K562 (cell line): ENCODE measurements at regions not wholly inside any gene's neighbourhood (a gene's known extent, or its start where the extent isn't known, plus 50 kb on each side); places are given as distances from the start of the nearest gene placed in this dataset.
A peak's percentile ranks its signal among the peaks of the same experiment; 100 is the strongest.

Experiments used
- ATAC-seq: fragments of 200-7000 bp; cut with Tn5 transposase; 3 replicates; pipeline ENCODE4 v1.9.1; 2020; ENCODE audit warnings: moderate library complexity
- BruUV-seq: library from RNA; stranded (reverse); fragments of 400-500 nt; replicated peaks from 2 replicates; lab custom pipeline; 2021; lab: Mats Ljungman, UMichigan
- CTCF ChIA-PET: fragments of 300-600 bp; formaldehyde crosslinking; extraction: SDS; loops from one replicate; lab custom pipeline; 2021; ENCODE audit warnings: low intra/inter-chr PET ratio; lab: Yijun Ruan, JAX
- POLR2A ChIA-PET: fragments of 300-600, 350-650 bp; sonication (Branson Sonifier 250); formaldehyde crosslinking; extraction: SDS; loops from one replicate; lab custom pipeline; 2021; ENCODE audit warnings: antibody characterized with exemption, inconsistent platforms; lab: Yijun Ruan, JAX
- DNase-seq, 4 experiments: peaks; one replicate each; pipeline versions ENCODE4 v3.0.0 to v3.0.0-alpha.2; 2011 to 2018; ENCODE audit warnings: low spot score in 3 of 4, mixed read lengths in 3 of 4; ENCODE audit errors: extremely low read depth in 1 of 4
- FAIRE-seq: peaks from 2 replicates; lab custom pipeline; 2011; peaks lifted over from hg19 to GRCh38; lab: Jason Lieb, UNC
- H2AFZ ChIP-seq: 2 replicates; pipeline ENCODE4 v1.6.0; 2011; ENCODE audit warnings: low read depth, low read length, control low read depth, inconsistent platforms
- H3K27ac ChIP-seq: fragments of 200-600 bp; 3 replicates; pipeline ENCODE4 v1.8.0; 2011; ENCODE audit warnings: low read depth, mild to moderate bottlenecking, control low read depth, inconsistent platforms, low read length, moderate library complexity, mixed read lengths; ENCODE audit errors: extremely low read depth
- H3K27me3 ChIP-seq, 2 experiments: fragments of 300-600 bp in 1 of 2; 2 replicates in 1 of 2; 3 replicates in 1 of 2; pipeline versions ENCODE4 v1.6.0 to v1.8.0; 2011; ENCODE audit warnings: inconsistent platforms in 2 of 2, low read length in 2 of 2, mild to moderate bottlenecking in 1 of 2, mixed read lengths in 1 of 2, moderate library complexity in 1 of 2; ENCODE audit not compliant: control insufficient read depth in 2 of 2, insufficient read depth in 2 of 2
- H3K36me3 ChIP-seq: fragments of 300-600 bp; 3 replicates; pipeline ENCODE4 v1.8.0; 2011; ENCODE audit warnings: mild to moderate bottlenecking, low read length, inconsistent platforms; ENCODE audit not compliant: control insufficient read depth, insufficient read depth
- H3K4me1 ChIP-seq, 2 experiments: fragments of 200-600 bp in 1 of 2; replicated peaks in 1 of 2; 2 replicates in 1 of 2; 3 replicates in 1 of 2; pipeline versions ENCODE4 v1.5.1 to v1.8.0; 2011; ENCODE audit warnings: inconsistent platforms in 2 of 2, low read length in 2 of 2, mild to moderate bottlenecking in 1 of 2, mixed read lengths in 1 of 2, moderate library complexity in 1 of 2; ENCODE audit not compliant: control insufficient read depth in 2 of 2, insufficient read depth in 2 of 2
- H3K4me2 ChIP-seq: 2 replicates; pipeline ENCODE4 v1.6.1; 2011; ENCODE audit warnings: low read length, control low read depth, inconsistent platforms, mixed read lengths; ENCODE audit not compliant: insufficient read depth
- H3K4me3 ChIP-seq: fragments of 200-600 bp; sonication (generic), shearing (Covaris generic); 2 replicates; pipeline ENCODE4 v1.5.1; 2016; ENCODE audit warnings: control low read depth, inconsistent platforms
- H3K79me2 ChIP-seq: fragments of 200-600 bp; 3 replicates; pipeline ENCODE4 v1.8.0; 2011; ENCODE audit warnings: low read length, inconsistent platforms; ENCODE audit not compliant: control insufficient read depth, insufficient read depth
- H3K9ac ChIP-seq, 2 experiments: 2 replicates each; pipeline versions ENCODE4 v1.6.0 to v1.6.1; 2011; ENCODE audit warnings: low read depth in 2 of 2, low read length in 2 of 2, control low read depth in 1 of 2, inconsistent platforms in 1 of 2, mild to moderate bottlenecking in 1 of 2, mixed read lengths in 1 of 2; ENCODE audit not compliant: insufficient read depth in 1 of 2
- H3K9me1 ChIP-seq: one replicate; pipeline ENCODE4 v1.6.0; 2011; ENCODE audit warnings: inconsistent platforms, mild to moderate bottlenecking, low read length, moderate library complexity; ENCODE audit not compliant: control insufficient read depth, insufficient read depth
- H3K9me3 ChIP-seq: replicated peaks from 2 replicates; pipeline ENCODE4 v1.5.1; 2011; ENCODE audit warnings: low read depth, low read length, inconsistent platforms; ENCODE audit not compliant: control insufficient read depth, insufficient read depth
- H4K20me1 ChIP-seq: replicated peaks from 2 replicates; pipeline ENCODE4 v1.6.1; 2011; ENCODE audit warnings: low read length, inconsistent platforms, mixed read lengths; ENCODE audit not compliant: control insufficient read depth, insufficient read depth
- FOXA3 ChIP-seq, 2 experiments: fragments of 450-650 bp in 1 of 2; sonication (generic) in 1 of 2; formaldehyde crosslinking; IDR thresholded peaks in 1 of 2; conservative IDR thresholded peaks in 1 of 2; 2 replicates each; pipeline versions ENCODE4 v1.4.0 to v1.8.0; 2020 to 2022; ENCODE audit warnings: mild to moderate bottlenecking in 2 of 2, missing genetic modification reagents in 1 of 2
- TOE1 ChIP-seq, 2 experiments: fragments of 450-650 bp in 1 of 2; sonication (generic) in 1 of 2; formaldehyde crosslinking in 1 of 2; IDR thresholded peaks; 2 replicates each; pipeline versions ENCODE4 v1.7.1 to v1.8.0; 2016 to 2022; ENCODE audit warnings: borderline replicate concordance in 2 of 2, mild to moderate bottlenecking in 2 of 2, antibody characterized with exemption in 1 of 2, inconsistent platforms in 1 of 2, low read depth in 1 of 2, missing genetic modification reagents in 1 of 2, moderate library complexity in 1 of 2
- ZBTB1 ChIP-seq: sonication (generic); formaldehyde crosslinking; IDR thresholded peaks from 2 replicates; pipeline ENCODE4 v1.8.1; 2023; ENCODE audit warnings: missing genetic modification reagents, low read depth, mild to moderate bottlenecking, borderline replicate concordance
- WGBS: fragments of 100-300 bp; shearing (Covaris generic); methylation state at CpG from one replicate; pipeline ENCODE4 v1.1.6; 2016; ENCODE audit warnings: low coverage, mixed read lengths; ENCODE audit not compliant: insufficient coverage; ENCODE audit errors: missing lambda C conversion rate; 5-methylcytosine and 5-hydroxymethylcytosine counted together
- in situ Hi-C: fragments of 300-500 bp; cut with MboI; formaldehyde crosslinking; loops from 4 replicates; pipeline ENCODE4 v1.15.0; 2018; ENCODE audit warnings: inconsistent platforms, mixed read lengths
- intact Hi-C: fragments of 100-400 bp; cut with micrococcal nuclease; formaldehyde crosslinking; loops from 2 replicates; pipeline ENCODE4 v1.14.2; 2022
- TF ChIP-seq, protein P1 (sequence below), 2 experiments: fragments of 450-650 bp; IDR thresholded peaks; 2 replicates each; pipeline ENCODE4 v1.6.1; 2016; ENCODE audit warnings: mild to moderate bottlenecking in 2 of 2, borderline replicate concordance in 1 of 2, low read depth in 1 of 2, moderate library complexity in 1 of 2
- TF ChIP-seq, protein P2 (sequence below): fragments of 250-450 bp; sonication (Bioruptor Pico); IDR thresholded peaks from 2 replicates; pipeline ENCODE4 v1.4.0; 2020; ENCODE audit warnings: mild to moderate bottlenecking, moderate library complexity

DNA sequence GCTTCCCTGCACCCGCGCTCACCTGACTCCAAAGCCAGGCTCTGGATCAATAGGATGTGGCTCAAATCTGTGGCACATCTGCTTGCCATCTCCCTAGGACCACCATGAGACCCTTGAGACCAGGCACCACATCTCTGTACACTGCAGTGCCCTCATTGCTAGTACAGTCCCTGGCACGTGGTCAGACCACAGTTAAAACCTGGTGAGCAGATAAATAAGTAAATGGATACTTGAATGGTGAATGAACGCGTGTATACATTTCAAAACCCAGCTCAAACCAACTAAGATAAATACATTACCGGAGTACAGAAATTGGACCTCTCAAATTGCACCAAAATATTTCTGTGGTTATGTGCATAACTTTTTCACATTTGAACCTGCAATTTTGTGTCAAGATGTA is 221.2 kb upstream of the IRX4 start:
- in situ Hi-C loops = no loop called here
- POLR2A ChIA-PET = interaction anchor here (1.0 kb wide), 1 partner anchor 16 kb away, joined by 3 read pairs; no protein-coding TSS in a partner anchor

More for the DNA sequence above, 221.2 kb upstream of the IRX4 start:
- no peak for DNase-seq
- Histone ChIP-seq H3K9me3 (no peaks in the 10 kb centered on the region), H3K79me2 (no peaks in the 10 kb centered on the region), H3K9ac (no peak overlapping the region), H2AFZ (no peak overlapping the region), H3K4me2 (no peak overlapping the region), H3K27me3 (peaks cover 14 to 41% of the 10 kb centered on the region in 2 experiments), H4K20me1 (peaks cover 3% of the 10 kb centered on the region; the same call in 1 of the 2 replicates), H3K4me1 (no peaks in the 10 kb centered on the region; a peak in 1 of 5 replicates), H3K4me3 (no peak overlapping the region), H3K9me1 (no peaks in the 10 kb centered on the region), H3K36me3 (no peaks in the 10 kb centered on the region), H3K27ac (no peak overlapping the region)
- CTCF ChIA-PET = no interaction called here
- TF ChIP-seq, protein P1, sequence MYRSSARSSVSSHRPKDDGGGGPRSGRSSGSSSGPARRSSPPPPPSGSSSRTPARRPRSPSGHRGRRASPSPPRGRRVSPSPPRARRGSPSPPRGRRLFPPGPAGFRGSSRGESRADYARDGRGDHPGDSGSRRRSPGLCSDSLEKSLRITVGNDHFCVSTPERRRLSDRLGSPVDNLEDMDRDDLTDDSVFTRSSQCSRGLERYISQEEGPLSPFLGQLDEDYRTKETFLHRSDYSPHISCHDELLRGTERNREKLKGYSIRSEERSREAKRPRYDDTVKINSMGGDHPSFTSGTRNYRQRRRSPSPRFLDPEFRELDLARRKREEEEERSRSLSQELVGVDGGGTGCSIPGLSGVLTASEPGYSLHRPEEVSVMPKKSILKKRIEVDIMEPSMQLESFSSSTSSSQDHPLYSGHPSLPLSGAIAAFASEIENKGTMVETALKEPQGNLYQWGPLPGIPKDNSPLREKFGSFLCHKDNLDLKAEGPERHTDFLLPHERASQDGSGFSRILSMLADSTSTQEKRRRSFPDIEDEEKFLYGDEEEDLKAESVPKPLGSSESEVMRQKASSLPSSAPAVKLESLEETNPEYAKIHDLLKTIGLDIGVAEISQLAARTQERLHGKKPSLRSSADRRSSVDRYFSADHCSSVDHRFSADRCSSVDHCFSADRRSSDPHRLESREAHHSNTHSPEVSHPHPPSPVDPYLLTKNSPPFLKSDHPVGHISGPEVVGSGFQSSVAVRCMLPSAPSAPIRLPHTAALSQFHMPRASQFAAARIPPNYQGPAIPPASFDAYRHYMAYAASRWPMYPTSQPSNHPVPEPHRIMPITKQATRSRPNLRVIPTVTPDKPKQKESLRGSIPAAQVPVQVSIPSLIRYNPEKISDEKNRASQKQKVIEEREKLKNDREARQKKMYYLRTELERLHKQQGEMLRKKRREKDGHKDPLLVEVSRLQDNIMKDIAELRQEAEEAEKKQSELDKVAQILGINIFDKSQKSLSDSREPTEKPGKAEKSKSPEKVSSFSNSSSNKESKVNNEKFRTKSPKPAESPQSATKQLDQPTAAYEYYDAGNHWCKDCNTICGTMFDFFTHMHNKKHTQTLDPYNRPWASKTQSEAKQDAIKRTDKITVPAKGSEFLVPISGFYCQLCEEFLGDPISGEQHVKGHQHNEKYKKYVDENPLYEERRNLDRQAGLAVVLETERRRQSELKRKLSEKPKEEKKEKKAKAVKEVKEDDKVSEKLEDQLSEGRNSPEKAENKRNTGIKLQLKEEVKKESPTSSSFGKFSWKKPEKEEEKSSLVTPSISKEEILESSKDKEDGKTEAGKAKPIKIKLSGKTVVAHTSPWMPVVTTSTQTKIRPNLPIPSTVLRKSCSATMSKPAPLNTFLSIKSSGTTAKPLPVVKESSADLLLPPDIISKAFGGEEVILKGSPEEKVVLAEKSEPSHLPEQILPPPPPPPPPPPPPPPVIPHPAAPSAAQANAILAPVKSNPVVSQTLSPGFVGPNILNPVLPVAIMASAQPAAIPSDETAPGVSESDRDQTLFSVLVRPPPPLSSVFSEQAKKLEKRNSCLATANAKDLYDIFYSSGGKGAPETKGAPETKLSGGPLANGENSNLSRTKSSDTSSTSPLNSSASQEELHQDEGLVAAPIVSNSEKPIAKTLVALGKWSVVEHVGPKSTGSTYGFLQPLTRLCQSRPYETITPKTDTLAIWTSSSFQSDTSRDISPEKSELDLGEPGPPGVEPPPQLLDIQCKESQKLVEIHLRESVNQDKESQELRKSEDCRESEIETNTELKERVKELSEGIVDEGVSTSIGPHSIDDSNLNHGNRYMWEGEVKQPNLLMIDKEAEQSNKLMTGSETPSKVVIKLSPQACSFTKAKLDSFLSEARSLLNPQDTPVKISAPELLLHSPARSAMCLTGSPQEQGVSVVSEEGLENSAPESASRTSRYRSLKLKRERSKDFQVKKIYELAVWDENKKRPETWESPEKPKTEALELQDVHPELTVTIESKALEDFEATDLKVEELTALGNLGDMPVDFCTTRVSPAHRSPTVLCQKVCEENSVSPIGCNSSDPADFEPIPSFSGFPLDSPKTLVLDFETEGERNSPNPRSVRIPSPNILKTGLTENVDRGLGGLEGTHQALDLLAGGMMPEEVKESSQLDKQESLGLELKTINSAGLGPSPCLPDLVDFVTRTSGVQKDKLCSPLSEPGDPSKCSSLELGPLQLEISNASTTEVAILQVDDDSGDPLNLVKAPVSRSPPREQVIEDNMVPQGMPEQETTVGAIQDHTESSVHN (IDR thresholded peaks at IDR 0.05; ENCODE audit: borderline replicate concordance in 1 of 2, low read depth in 1 of 2) = no peak
- TF ChIP-seq ZBTB1 (CRISPR knock-in tag) (no peak), FOXA3 (CRISPR knock-in tag; conservative IDR thresholded peaks at IDR 0.05 in 1 of 2, IDR thresholded peaks at IDR 0.05 in 1 of 2) (no peak), TOE1 (IDR thresholded peaks at IDR 0.05; ENCODE audit: borderline replicate concordance) (no peak), TOE1 (CRISPR knock-in tag; IDR thresholded peaks at IDR 0.05; ENCODE audit: borderline replicate concordance, low read depth) (no peak)
- TF ChIP-seq, protein P2, sequence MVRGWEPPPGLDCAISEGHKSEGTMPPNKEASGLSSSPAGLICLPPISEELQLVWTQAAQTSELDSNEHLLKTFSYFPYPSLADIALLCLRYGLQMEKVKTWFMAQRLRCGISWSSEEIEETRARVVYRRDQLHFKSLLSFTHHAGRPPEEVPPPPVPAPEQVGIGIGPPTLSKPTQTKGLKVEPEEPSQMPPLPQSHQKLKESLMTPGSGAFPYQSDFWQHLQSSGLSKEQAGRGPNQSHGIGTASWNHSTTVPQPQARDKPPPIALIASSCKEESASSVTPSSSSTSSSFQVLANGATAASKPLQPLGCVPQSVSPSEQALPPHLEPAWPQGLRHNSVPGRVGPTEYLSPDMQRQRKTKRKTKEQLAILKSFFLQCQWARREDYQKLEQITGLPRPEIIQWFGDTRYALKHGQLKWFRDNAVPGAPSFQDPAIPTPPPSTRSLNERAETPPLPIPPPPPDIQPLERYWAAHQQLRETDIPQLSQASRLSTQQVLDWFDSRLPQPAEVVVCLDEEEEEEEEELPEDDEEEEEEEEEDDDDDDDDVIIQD (CRISPR knock-in tag) = no peak
- ATAC-seq = no peak
- WGBS = under 1% methylated on average over 6 of the region's 6 CpGs
- no TSS peak for BruUV-seq
- FAIRE-seq = peak; percentile 48
- intact Hi-C loops = no loop called here
